ENCODE measurements at regions not wholly inside any gene's neighbourhood (a gene's known extent, or its start where the extent isn't known, plus 50 kb on each side); places are given as distances from the start of the nearest gene placed in this dataset.

GRCh38 chr2:180319586-180320405 lies 312.7 kb upstream of the CWC22 start:
- no peak for DNase-seq (ENCODE audit: low read depth)
- TF ChIP-seq CTCF (IDR thresholded peaks at IDR 0.05; ENCODE audit: insufficient read depth, low read length, poor library complexity, severe bottlenecking), result no peak
- no peaks in the 10 kb centered on the region for H3K36me3 ChIP-seq (ENCODE audit: control insufficient read depth, insufficient read depth, low read length)
- H3K4me3 ChIP-seq (ENCODE audit: low read depth, low read length), result no peak overlapping the region
- H3K27me3 ChIP-seq (ENCODE audit: control insufficient read depth, insufficient read depth, low read length), result no peaks in the 10 kb centered on the region

GRCh38 chr2:180314086-180314485 lies 307.0 kb upstream of the CWC22 start:
- TF ChIP-seq CTCF (IDR thresholded peaks at IDR 0.05; ENCODE audit: insufficient read depth, low read length, poor library complexity, severe bottlenecking), result no peak
- Histone ChIP-seq H3K27me3 (ENCODE audit: control insufficient read depth, insufficient read depth, low read length) (no peaks in the 10 kb centered on the region), H3K36me3 (ENCODE audit: control insufficient read depth, insufficient read depth, low read length) (no peaks in the 10 kb centered on the region), H3K4me3 (ENCODE audit: low read depth, low read length) (no peak overlapping the region)
- DNase-seq (ENCODE audit: low read depth), result no peak

DNA sequence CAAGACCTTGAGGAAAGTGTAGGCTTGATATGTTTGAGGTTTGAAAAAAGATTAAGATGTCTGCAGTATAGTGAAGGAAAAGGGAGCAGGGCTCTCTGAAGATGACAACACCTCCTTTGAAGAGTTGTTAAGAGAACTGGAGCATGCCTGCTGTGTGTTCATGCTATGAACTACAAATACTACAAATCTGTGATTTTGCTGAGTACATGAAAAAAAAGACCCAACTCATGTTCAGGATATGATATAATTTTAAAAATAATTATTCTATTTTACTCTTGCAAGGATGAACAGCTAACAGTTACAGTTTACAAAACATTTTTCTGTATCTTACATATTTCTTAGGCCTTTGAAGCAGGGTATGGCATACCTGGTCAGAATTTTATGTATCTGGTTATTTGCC lies 305.4 kb upstream of the CWC22 start:
- Histone ChIP-seq H3K27me3 (ENCODE audit: control insufficient read depth, insufficient read depth, low read length) (no peaks in the 10 kb centered on the region), H3K4me3 (ENCODE audit: low read depth, low read length) (no peak overlapping the region), H3K36me3 (ENCODE audit: control insufficient read depth, insufficient read depth, low read length) (no peaks in the 10 kb centered on the region)
- TF ChIP-seq CTCF (IDR thresholded peaks at IDR 0.05; ENCODE audit: insufficient read depth, low read length, poor library complexity, severe bottlenecking), result no peak
- DNase-seq (ENCODE audit: low read depth), result no peak

DNA sequence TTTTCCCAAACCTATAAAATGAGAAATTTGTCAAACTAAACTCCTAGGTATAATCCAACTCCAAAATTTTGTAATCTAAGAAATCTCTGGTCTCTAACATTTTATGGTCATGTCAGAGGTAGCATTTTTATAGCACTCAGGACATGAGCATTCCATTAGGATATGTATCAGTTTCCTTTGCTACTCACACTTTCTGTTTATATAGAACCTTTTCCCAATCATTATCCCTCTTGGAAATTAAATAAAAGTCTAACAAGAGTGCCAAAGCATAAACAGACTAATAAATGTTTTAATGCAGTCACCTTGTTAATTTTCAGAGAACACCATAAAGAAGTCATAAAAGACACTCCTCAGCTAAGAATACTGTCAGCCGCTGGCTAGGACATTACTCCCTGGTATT lies 300.0 kb upstream of the CWC22 start:
- no peak for DNase-seq (ENCODE audit: low read depth)
- TF ChIP-seq CTCF (IDR thresholded peaks at IDR 0.05; ENCODE audit: insufficient read depth, low read length, poor library complexity, severe bottlenecking), result no peak
- Histone ChIP-seq H3K27me3 (ENCODE audit: control insufficient read depth, insufficient read depth, low read length) (no peaks in the 10 kb centered on the region), H3K4me3 (ENCODE audit: low read depth, low read length) (no peak overlapping the region), H3K36me3 (ENCODE audit: control insufficient read depth, insufficient read depth, low read length) (no peaks in the 10 kb centered on the region)

DNA sequence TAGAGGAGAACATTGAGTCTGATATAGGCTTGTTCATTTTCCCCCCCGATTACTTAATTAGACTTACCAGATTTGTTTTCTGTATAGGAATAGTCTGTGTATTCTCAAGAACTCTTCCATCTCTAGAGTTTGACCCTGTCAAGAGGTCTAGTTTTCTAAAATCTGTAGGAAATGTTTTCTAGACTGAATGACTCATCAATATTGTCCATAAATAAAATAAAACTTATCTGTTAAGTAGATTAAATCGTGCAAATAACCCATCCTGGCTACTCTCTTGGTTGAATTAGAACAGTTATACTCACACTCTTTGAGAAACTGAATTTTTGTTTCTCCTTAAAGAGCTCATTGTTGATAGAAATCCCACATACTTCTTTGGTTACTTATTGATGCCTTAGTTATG lies 299.2 kb upstream of the CWC22 start:
- no peaks in the 10 kb centered on the region for H3K27me3 ChIP-seq (ENCODE audit: control insufficient read depth, insufficient read depth, low read length)
- H3K36me3 ChIP-seq (ENCODE audit: control insufficient read depth, insufficient read depth, low read length), result no peaks in the 10 kb centered on the region
- no peak for TF ChIP-seq CTCF (IDR thresholded peaks at IDR 0.05; ENCODE audit: insufficient read depth, low read length, poor library complexity, severe bottlenecking)
- no peak for DNase-seq (ENCODE audit: low read depth)
- H3K4me3 ChIP-seq (ENCODE audit: low read depth, low read length), result no peak overlapping the region

Data from kidney epithelial cell (primary cell).